K562 (cell line): ENCODE measurements at regions not wholly inside any gene's neighbourhood (a gene's known extent, or its start where the extent isn't known, plus 50 kb on each side); places are given as distances from the start of the nearest gene placed in this dataset.
A peak's percentile ranks its signal among the peaks of the same experiment; 100 is the strongest.

Experiments used
- ATAC-seq: fragments of 200-7000 bp; cut with Tn5 transposase; 3 replicates; pipeline ENCODE4 v1.9.1; 2020; ENCODE audit warnings: moderate library complexity
- BruUV-seq: library from RNA; stranded (reverse); fragments of 400-500 nt; replicated peaks from 2 replicates; lab custom pipeline; 2021; lab: Mats Ljungman, UMichigan
- CTCF ChIA-PET: fragments of 300-600 bp; formaldehyde crosslinking; extraction: SDS; loops from one replicate; lab custom pipeline; 2021; ENCODE audit warnings: low intra/inter-chr PET ratio; lab: Yijun Ruan, JAX
- POLR2A ChIA-PET: fragments of 300-600, 350-650 bp; sonication (Branson Sonifier 250); formaldehyde crosslinking; extraction: SDS; loops from one replicate; lab custom pipeline; 2021; ENCODE audit warnings: antibody characterized with exemption, inconsistent platforms; lab: Yijun Ruan, JAX
- DNase-seq, 4 experiments: peaks; one replicate each; pipeline versions ENCODE4 v3.0.0 to v3.0.0-alpha.2; 2011 to 2018; ENCODE audit warnings: low spot score in 3 of 4, mixed read lengths in 3 of 4; ENCODE audit errors: extremely low read depth in 1 of 4
- FAIRE-seq: peaks from 2 replicates; lab custom pipeline; 2011; peaks lifted over from hg19 to GRCh38; lab: Jason Lieb, UNC
- H2AFZ ChIP-seq: 2 replicates; pipeline ENCODE4 v1.6.0; 2011; ENCODE audit warnings: low read depth, low read length, control low read depth, inconsistent platforms
- H3K27ac ChIP-seq: fragments of 200-600 bp; 3 replicates; pipeline ENCODE4 v1.8.0; 2011; ENCODE audit warnings: low read depth, mild to moderate bottlenecking, control low read depth, inconsistent platforms, low read length, moderate library complexity, mixed read lengths; ENCODE audit errors: extremely low read depth
- H3K27me3 ChIP-seq, 2 experiments: fragments of 300-600 bp in 1 of 2; 2 replicates in 1 of 2; 3 replicates in 1 of 2; pipeline versions ENCODE4 v1.6.0 to v1.8.0; 2011; ENCODE audit warnings: inconsistent platforms in 2 of 2, low read length in 2 of 2, mild to moderate bottlenecking in 1 of 2, mixed read lengths in 1 of 2, moderate library complexity in 1 of 2; ENCODE audit not compliant: control insufficient read depth in 2 of 2, insufficient read depth in 2 of 2
- H3K36me3 ChIP-seq: fragments of 300-600 bp; 3 replicates; pipeline ENCODE4 v1.8.0; 2011; ENCODE audit warnings: mild to moderate bottlenecking, low read length, inconsistent platforms; ENCODE audit not compliant: control insufficient read depth, insufficient read depth
- H3K4me1 ChIP-seq, 2 experiments: fragments of 200-600 bp in 1 of 2; replicated peaks in 1 of 2; 2 replicates in 1 of 2; 3 replicates in 1 of 2; pipeline versions ENCODE4 v1.5.1 to v1.8.0; 2011; ENCODE audit warnings: inconsistent platforms in 2 of 2, low read length in 2 of 2, mild to moderate bottlenecking in 1 of 2, mixed read lengths in 1 of 2, moderate library complexity in 1 of 2; ENCODE audit not compliant: control insufficient read depth in 2 of 2, insufficient read depth in 2 of 2
- H3K4me2 ChIP-seq: 2 replicates; pipeline ENCODE4 v1.6.1; 2011; ENCODE audit warnings: low read length, control low read depth, inconsistent platforms, mixed read lengths; ENCODE audit not compliant: insufficient read depth
- H3K4me3 ChIP-seq: fragments of 200-600 bp; sonication (generic), shearing (Covaris generic); 2 replicates; pipeline ENCODE4 v1.5.1; 2016; ENCODE audit warnings: control low read depth, inconsistent platforms
- H3K79me2 ChIP-seq: fragments of 200-600 bp; 3 replicates; pipeline ENCODE4 v1.8.0; 2011; ENCODE audit warnings: low read length, inconsistent platforms; ENCODE audit not compliant: control insufficient read depth, insufficient read depth
- H3K9ac ChIP-seq, 2 experiments: 2 replicates each; pipeline versions ENCODE4 v1.6.0 to v1.6.1; 2011; ENCODE audit warnings: low read depth in 2 of 2, low read length in 2 of 2, control low read depth in 1 of 2, inconsistent platforms in 1 of 2, mild to moderate bottlenecking in 1 of 2, mixed read lengths in 1 of 2; ENCODE audit not compliant: insufficient read depth in 1 of 2
- H3K9me1 ChIP-seq: one replicate; pipeline ENCODE4 v1.6.0; 2011; ENCODE audit warnings: inconsistent platforms, mild to moderate bottlenecking, low read length, moderate library complexity; ENCODE audit not compliant: control insufficient read depth, insufficient read depth
- H3K9me3 ChIP-seq: replicated peaks from 2 replicates; pipeline ENCODE4 v1.5.1; 2011; ENCODE audit warnings: low read depth, low read length, inconsistent platforms; ENCODE audit not compliant: control insufficient read depth, insufficient read depth
- H4K20me1 ChIP-seq: replicated peaks from 2 replicates; pipeline ENCODE4 v1.6.1; 2011; ENCODE audit warnings: low read length, inconsistent platforms, mixed read lengths; ENCODE audit not compliant: control insufficient read depth, insufficient read depth
- CBX2 ChIP-seq: fragments of 200-600 bp; sonication (generic); IDR thresholded peaks from one replicate; pipeline ENCODE4 v1.6.1; 2012; ENCODE audit warnings: mild to moderate bottlenecking, low read length, inconsistent platforms; ENCODE audit not compliant: insufficient read depth, poor library complexity, severe bottlenecking
- CEBPG ChIP-seq, 3 experiments: fragments of 200-800 bp in 1 of 3; sonication (Bioruptor generic) in 1 of 3; sonication (generic) in 1 of 3; formaldehyde crosslinking in 1 of 3; IDR thresholded peaks in 2 of 3; conservative IDR thresholded peaks in 1 of 3; 2 replicates each; pipeline versions ENCODE4 v1.6.1 to v1.8.0; 2016 to 2022; ENCODE audit warnings: missing compliant biosample characterization in 2 of 3, missing genetic modification characterization in 2 of 3, mild to moderate bottlenecking in 1 of 3, missing genetic modification reagents in 1 of 3
- EHMT2 ChIP-seq: fragments of 450-650 bp; IDR thresholded peaks from 2 replicates; pipeline ENCODE4 v1.6.1; 2018; ENCODE audit warnings: antibody characterized with exemption
- RBM34 ChIP-seq: fragments of 200-400 bp; formaldehyde crosslinking; IDR thresholded peaks from 2 replicates; pipeline ENCODE4 v1.6.1; 2018; ENCODE audit warnings: low read length, borderline replicate concordance; ENCODE audit not compliant: insufficient read depth
- ZNF232 ChIP-seq: sonication (generic); formaldehyde crosslinking; IDR thresholded peaks from 2 replicates; pipeline ENCODE4 v1.8.0; 2022; ENCODE audit warnings: mild to moderate bottlenecking, missing genetic modification reagents
- ZNF311 ChIP-seq: fragments of 250-450 bp; sonication (Bioruptor Pico); IDR thresholded peaks from 2 replicates; pipeline ENCODE4 v1.4.0; 2020; ENCODE audit warnings: mild to moderate bottlenecking, moderate library complexity
- ZNF764 ChIP-seq: fragments of 250-450 bp; sonication (Bioruptor Pico); IDR thresholded peaks from 2 replicates; pipeline ENCODE4 v1.4.0; 2020; ENCODE audit warnings: low read depth, mild to moderate bottlenecking, moderate library complexity
- WGBS: fragments of 100-300 bp; shearing (Covaris generic); methylation state at CpG from one replicate; pipeline ENCODE4 v1.1.6; 2016; ENCODE audit warnings: low coverage, mixed read lengths; ENCODE audit not compliant: insufficient coverage; ENCODE audit errors: missing lambda C conversion rate; 5-methylcytosine and 5-hydroxymethylcytosine counted together
- in situ Hi-C: fragments of 300-500 bp; cut with MboI; formaldehyde crosslinking; loops from 4 replicates; pipeline ENCODE4 v1.15.0; 2018; ENCODE audit warnings: inconsistent platforms, mixed read lengths
- intact Hi-C: fragments of 100-400 bp; cut with micrococcal nuclease; formaldehyde crosslinking; loops from 2 replicates; pipeline ENCODE4 v1.14.2; 2022
- TF ChIP-seq, protein P1 (sequence below): sonication (generic); formaldehyde crosslinking; IDR thresholded peaks from 2 replicates; pipeline ENCODE4 v1.8.0; 2022; ENCODE audit warnings: mild to moderate bottlenecking, missing genetic modification reagents

DNA sequence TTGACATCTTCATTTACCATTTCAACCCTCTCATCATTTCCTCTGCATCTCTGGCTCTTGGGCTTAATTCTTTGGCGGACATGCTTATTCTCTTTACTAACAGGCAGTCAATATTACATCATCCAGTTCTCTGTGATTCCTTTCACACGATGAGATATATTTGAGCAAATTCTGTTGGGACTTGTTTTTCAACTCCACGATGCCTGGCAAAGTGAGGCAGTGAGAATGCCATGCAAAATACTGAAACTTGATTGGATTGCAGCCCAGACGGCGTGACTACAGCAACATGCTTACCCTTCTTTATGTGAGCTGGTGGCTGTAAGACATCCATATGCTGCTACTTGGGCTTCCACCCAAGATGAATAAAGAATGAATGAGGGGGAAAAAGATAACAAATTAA lies 101.7 kb upstream of the SPACA1 start:
- 4% methylated on average over 5 of the region's 5 CpGs for WGBS
- no peak overlapping the region for H3K27ac ChIP-seq
- no peak overlapping the region for H3K4me2 ChIP-seq
- in situ Hi-C loops = no loop called here
- no peaks in the 10 kb centered on the region for H3K9me3 ChIP-seq
- H3K9me1 ChIP-seq = no peaks in the 10 kb centered on the region
- no peaks in the 10 kb centered on the region for H3K79me2 ChIP-seq
- no peak for TF ChIP-seq RBM34
- no peak for TF ChIP-seq CEBPG (CRISPR knock-in tag; IDR thresholded peaks at IDR 0.05)
- TF ChIP-seq CEBPG (tag; conservative IDR thresholded peaks at IDR 0.05 in 1 of 2, IDR thresholded peaks at IDR 0.05 in 1 of 2) = peak; percentile 41 to 66; a peak in 3 of 4 replicates
- BruUV-seq = no TSS peak
- H3K4me1 ChIP-seq = no peaks in the 10 kb centered on the region
- H3K36me3 ChIP-seq = no peaks in the 10 kb centered on the region
- no peak overlapping the region for H3K9ac ChIP-seq
- no peak for DNase-seq
- intact Hi-C loops = no loop called here
- ChIA-PET POLR2A (no interaction called here), CTCF (no interaction called here)
- peaks cover 11 to 23% of the 10 kb centered on the region in 2 experiments for H3K27me3 ChIP-seq
- FAIRE-seq = no peak
- H3K4me3 ChIP-seq = no peak overlapping the region
- H4K20me1 ChIP-seq = no peaks in the 10 kb centered on the region
- no peak overlapping the region for H2AFZ ChIP-seq
- ATAC-seq = no peak

DNA sequence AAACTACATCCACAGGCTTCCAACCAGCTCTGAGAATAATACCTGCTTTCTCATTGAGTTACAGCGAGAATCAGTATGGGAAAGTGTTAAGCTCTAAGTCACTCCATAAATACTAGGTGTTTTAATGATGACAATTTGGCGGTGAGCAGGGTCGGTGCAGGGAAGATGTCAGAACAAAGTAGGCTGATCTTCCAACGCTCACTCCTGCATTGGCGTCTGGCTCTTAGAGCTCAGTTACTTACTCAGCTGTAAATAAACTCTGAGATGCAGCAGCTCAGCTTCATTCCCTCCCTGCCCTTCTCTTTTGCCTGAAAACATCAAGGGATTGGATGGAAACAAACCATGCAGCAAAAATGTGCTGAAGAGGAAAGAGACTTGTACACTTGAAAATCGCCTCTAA lies 102.5 kb upstream of the SPACA1 start:
- no peak for DNase-seq
- ChIA-PET POLR2A (interaction anchor here (0.9 kb wide), 1 partner anchor 36 kb away, joined by 4 read pairs; no protein-coding TSS in a partner anchor), CTCF (no interaction called here)
- H3K27me3 ChIP-seq = peaks cover 11 to 19% of the 10 kb centered on the region in 2 experiments
- 7% methylated on average over 6 of the region's 6 CpGs for WGBS
- H3K4me1 ChIP-seq = no peaks in the 10 kb centered on the region
- no peak overlapping the region for H2AFZ ChIP-seq
- no TSS peak for BruUV-seq
- H3K27ac ChIP-seq = no peak overlapping the region
- no peaks in the 10 kb centered on the region for H3K9me3 ChIP-seq
- ATAC-seq = no peak; the same call in 1 of the 3 replicates
- no peaks in the 10 kb centered on the region for H3K79me2 ChIP-seq
- H3K4me2 ChIP-seq = no peak overlapping the region
- H3K9me1 ChIP-seq = no peaks in the 10 kb centered on the region
- H3K9ac ChIP-seq = no peak overlapping the region
- H4K20me1 ChIP-seq = no peaks in the 10 kb centered on the region
- no peaks in the 10 kb centered on the region for H3K36me3 ChIP-seq
- H3K4me3 ChIP-seq = no peak overlapping the region
- intact Hi-C loops = no loop called here
- no peak for FAIRE-seq
- in situ Hi-C loops = no loop called here
- TF ChIP-seq, protein P1, sequence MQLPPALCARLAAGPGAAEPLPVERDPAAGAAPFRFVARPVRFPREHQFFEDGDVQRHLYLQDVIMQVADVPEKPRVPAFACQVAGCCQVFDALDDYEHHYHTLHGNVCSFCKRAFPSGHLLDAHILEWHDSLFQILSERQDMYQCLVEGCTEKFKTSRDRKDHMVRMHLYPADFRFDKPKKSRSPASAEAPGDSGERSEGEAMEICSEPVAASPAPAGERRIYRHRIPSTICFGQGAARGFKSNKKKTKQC (CRISPR knock-in tag) = no peak
- no peak for TF ChIP-seq ZNF311 (CRISPR knock-in tag)
- no peak for TF ChIP-seq ZNF232 (CRISPR knock-in tag)
- TF ChIP-seq EHMT2 = no peak
- TF ChIP-seq CBX2 = no peak
- no peak for TF ChIP-seq ZNF764 (CRISPR knock-in tag)
